ENCODE measurements at regions not wholly inside any gene's neighbourhood (a gene's known extent, or its start where the extent isn't known, plus 50 kb on each side); places are given as distances from the start of the nearest gene placed in this dataset.

DNA sequence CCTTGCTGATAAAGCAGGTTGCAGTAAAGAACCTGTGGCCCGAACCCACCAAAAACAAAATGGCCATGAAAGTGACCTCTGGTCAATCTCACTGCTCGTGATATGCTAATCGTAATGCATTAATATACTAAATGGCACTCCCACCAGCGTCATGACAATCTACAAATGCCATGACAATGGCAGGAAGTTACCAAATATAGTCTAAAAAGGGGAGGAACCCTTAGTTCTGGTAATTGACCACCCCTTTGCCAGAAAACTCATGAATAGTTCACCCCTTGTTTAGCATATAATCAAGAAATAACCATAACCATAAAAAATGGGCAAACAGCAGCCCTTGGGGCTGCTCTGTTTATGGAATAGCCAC lies 1139.4 kb upstream of the LRRN3 start:
- Histone ChIP-seq H3K27ac (ENCODE audit: low read depth in 1 of 2, low read length in 1 of 2) (no peak overlapping the region), H3K4me1 (ENCODE audit: control insufficient read depth in 5 of 5, insufficient read depth in 5 of 5, low read length in 5 of 5) (peaks cover 0 to 7% (median 0%) of the 10 kb centered on the region in 5 donors), H3K36me3 (ENCODE audit: control insufficient read depth in 4 of 4, insufficient read depth in 4 of 4, low read length in 4 of 4) (no peaks in the 10 kb centered on the region), H3K4me3 (no peak overlapping the region), H3K9me3 (ENCODE audit: control insufficient read depth in 4 of 4, insufficient read depth in 3 of 4, low read length in 3 of 4) (no peaks in the 10 kb centered on the region), H3K27me3 (ENCODE audit: control insufficient read depth in 3 of 3, insufficient read depth in 3 of 3, low read length in 2 of 3) (no peaks in the 10 kb centered on the region), H3K9ac (ENCODE audit: insufficient read depth in 1 of 2, low read length in 2 of 2) (no peak overlapping the region)
- ATAC-seq (ENCODE audit: insufficient read depth, low FRiP score): no peak
- 82 to 89% methylated on average over 4 of the region's 4 CpGs for whole genome bisulfite sequencing, 2 donors
- DNase-seq: no peak
- TF ChIP-seq, protein P1, sequence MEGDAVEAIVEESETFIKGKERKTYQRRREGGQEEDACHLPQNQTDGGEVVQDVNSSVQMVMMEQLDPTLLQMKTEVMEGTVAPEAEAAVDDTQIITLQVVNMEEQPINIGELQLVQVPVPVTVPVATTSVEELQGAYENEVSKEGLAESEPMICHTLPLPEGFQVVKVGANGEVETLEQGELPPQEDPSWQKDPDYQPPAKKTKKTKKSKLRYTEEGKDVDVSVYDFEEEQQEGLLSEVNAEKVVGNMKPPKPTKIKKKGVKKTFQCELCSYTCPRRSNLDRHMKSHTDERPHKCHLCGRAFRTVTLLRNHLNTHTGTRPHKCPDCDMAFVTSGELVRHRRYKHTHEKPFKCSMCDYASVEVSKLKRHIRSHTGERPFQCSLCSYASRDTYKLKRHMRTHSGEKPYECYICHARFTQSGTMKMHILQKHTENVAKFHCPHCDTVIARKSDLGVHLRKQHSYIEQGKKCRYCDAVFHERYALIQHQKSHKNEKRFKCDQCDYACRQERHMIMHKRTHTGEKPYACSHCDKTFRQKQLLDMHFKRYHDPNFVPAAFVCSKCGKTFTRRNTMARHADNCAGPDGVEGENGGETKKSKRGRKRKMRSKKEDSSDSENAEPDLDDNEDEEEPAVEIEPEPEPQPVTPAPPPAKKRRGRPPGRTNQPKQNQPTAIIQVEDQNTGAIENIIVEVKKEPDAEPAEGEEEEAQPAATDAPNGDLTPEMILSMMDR (IDR thresholded peaks at IDR 0.05; ENCODE audit: control extremely low read depth, extremely low read depth): no peak

DNA sequence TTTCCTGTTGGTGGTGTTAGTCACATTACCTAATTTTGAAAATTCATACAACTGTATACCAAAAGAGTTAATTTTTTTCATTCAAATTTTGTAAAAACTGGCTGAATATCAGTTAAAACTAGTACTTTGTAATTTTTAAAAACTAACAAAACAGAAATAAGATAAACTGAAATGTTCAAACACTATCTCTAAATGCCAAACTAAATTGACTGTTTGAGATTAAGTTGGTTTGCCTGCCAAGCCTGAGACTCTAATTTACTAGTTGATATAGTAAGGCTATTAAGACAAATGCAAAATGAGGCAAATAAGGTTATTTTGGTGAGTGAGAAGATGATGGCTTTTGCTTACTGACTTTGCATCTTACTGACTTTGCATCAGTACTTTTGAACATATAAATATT lies 1134.9 kb upstream of the LRRN3 start:
- H3K4me1 ChIP-seq (ENCODE audit: control insufficient read depth in 5 of 5, insufficient read depth in 5 of 5, low read length in 5 of 5): peaks cover 0 to 7% (median 0%) of the 10 kb centered on the region in 5 donors
- H3K4me3 ChIP-seq: no peak overlapping the region
- no peaks in the 10 kb centered on the region for H3K27me3 ChIP-seq (ENCODE audit: control insufficient read depth in 3 of 3, insufficient read depth in 3 of 3, low read length in 2 of 3)
- TF ChIP-seq, protein P1 (IDR thresholded peaks at IDR 0.05; ENCODE audit: control extremely low read depth, extremely low read depth): no peak
- no peak overlapping the region for H3K9ac ChIP-seq (ENCODE audit: insufficient read depth in 1 of 2, low read length in 2 of 2)
- H3K9me3 ChIP-seq (ENCODE audit: control insufficient read depth in 4 of 4, insufficient read depth in 3 of 4, low read length in 3 of 4): peaks cover 0 to 4% (median 0%) of the 10 kb centered on the region in 4 donors
- H3K27ac ChIP-seq (ENCODE audit: low read depth in 1 of 2, low read length in 1 of 2): no peak overlapping the region
- ATAC-seq (ENCODE audit: insufficient read depth, low FRiP score) (no peak), DNase-seq (peak in 2 of 3 donors; percentile 71 to 78)
- no peaks in the 10 kb centered on the region for H3K36me3 ChIP-seq (ENCODE audit: control insufficient read depth in 4 of 4, insufficient read depth in 4 of 4, low read length in 4 of 4)

DNA sequence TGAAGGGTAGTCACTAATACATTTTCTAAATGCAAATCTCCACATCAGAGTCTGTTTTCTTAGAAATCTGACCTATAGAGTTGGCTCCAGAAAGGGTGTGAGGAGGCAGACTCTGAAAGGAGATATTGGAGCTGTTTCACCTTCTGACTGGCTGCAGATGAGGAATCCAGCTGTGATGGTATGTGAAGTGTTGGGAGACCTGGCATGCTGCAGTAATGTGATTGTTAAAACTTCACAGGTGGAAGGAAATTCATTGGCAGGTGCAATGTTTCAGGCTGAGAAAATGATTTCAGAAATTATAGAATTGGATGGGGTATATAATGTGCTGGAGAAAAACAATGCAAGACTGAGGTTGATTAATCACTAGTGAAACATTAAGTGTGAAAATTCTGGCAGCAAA lies 1134.0 kb upstream of the LRRN3 start:
- Histone ChIP-seq H3K27me3 (ENCODE audit: control insufficient read depth in 3 of 3, insufficient read depth in 3 of 3, low read length in 2 of 3) (no peaks in the 10 kb centered on the region), H3K36me3 (ENCODE audit: control insufficient read depth in 4 of 4, insufficient read depth in 4 of 4, low read length in 4 of 4) (no peaks in the 10 kb centered on the region), H3K4me3 (no peak overlapping the region), H3K9ac (ENCODE audit: insufficient read depth in 1 of 2, low read length in 2 of 2) (no peak overlapping the region), H3K9me3 (ENCODE audit: control insufficient read depth in 4 of 4, insufficient read depth in 3 of 4, low read length in 3 of 4) (peaks cover 0 to 4% (median 0%) of the 10 kb centered on the region in 4 donors), H3K4me1 (ENCODE audit: control insufficient read depth in 5 of 5, insufficient read depth in 5 of 5, low read length in 5 of 5) (peaks cover 0 to 7% (median 0%) of the 10 kb centered on the region in 5 donors), H3K27ac (ENCODE audit: low read depth in 1 of 2, low read length in 1 of 2) (no peak overlapping the region)
- DNase-seq (no peak), ATAC-seq (ENCODE audit: insufficient read depth, low FRiP score) (no peak)
- TF ChIP-seq, protein P1 (IDR thresholded peaks at IDR 0.05; ENCODE audit: control extremely low read depth, extremely low read depth): no peak

DNA sequence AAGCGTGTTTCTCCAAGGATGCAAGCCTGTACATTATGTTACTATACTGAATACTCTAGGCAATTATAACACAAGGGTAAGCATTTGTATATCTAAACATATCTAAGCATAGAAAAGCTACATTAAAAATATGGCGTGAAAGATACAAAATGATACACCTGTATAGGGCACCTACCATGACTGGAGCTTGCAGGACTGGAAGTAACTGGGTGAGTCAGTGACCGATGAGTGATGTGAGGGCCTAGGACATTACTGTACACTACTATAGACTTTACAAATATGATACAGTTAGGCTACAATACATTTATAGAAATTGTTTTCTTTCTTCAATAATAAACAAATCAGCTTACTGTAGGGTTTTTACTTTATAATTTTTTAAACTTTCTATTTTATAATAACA lies 1127.2 kb upstream of the LRRN3 start:
- Histone ChIP-seq H3K36me3 (ENCODE audit: control insufficient read depth in 4 of 4, insufficient read depth in 4 of 4, low read length in 4 of 4) (no peaks in the 10 kb centered on the region), H3K27me3 (ENCODE audit: control insufficient read depth in 3 of 3, insufficient read depth in 3 of 3, low read length in 2 of 3) (no peaks in the 10 kb centered on the region), H3K27ac (ENCODE audit: low read depth in 1 of 2, low read length in 1 of 2) (no peak overlapping the region), H3K9ac (ENCODE audit: insufficient read depth in 1 of 2, low read length in 2 of 2) (no peak overlapping the region), H3K9me3 (ENCODE audit: control insufficient read depth in 4 of 4, insufficient read depth in 3 of 4, low read length in 3 of 4) (peaks cover 0 to 4% (median 0%) of the 10 kb centered on the region in 4 donors), H3K4me3 (no peak overlapping the region), H3K4me1 (ENCODE audit: control insufficient read depth in 5 of 5, insufficient read depth in 5 of 5, low read length in 5 of 5) (no peaks in the 10 kb centered on the region)
- DNase-seq (no peak), ATAC-seq (ENCODE audit: insufficient read depth, low FRiP score) (no peak)
- TF ChIP-seq, protein P1 (IDR thresholded peaks at IDR 0.05; ENCODE audit: control extremely low read depth, extremely low read depth): no peak
- WGBS, 2 donors: 57 to 96% methylated on average over 3 of the region's 3 CpGs
